ENCODE measurements at regions not wholly inside any gene's neighbourhood (a gene's known extent, or its start where the extent isn't known, plus 50 kb on each side); places are given as distances from the start of the nearest gene placed in this dataset.

- no peak for DNase-seq (ENCODE audit: low read depth in 2 of 2)
Measured at GRCh38 chr5:159751459-159751858, 164.8 kb upstream of the ADRA1B start.

GRCh38 chr5:159752622-159753275 lies 163.5 kb upstream of the ADRA1B start:
- DNase-seq (ENCODE audit: low read depth in 2 of 2), result no peak

DNA sequence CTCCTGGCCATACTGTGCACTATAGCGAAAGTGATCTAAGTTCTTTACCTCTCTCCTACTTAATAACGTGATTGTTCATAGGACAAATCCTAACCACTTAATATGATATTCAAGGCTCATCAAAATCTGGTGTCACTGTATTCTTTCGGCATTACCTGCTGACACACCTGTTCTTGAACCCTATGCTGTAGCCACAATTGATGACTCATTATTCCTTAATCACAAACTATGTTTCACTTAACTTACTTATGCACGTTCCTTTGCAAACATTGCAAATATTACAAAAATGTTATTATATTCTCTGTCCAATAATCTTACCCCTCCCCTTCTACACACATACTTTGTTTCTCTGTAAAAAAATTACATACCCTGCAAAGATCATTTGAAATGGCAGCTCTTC lies 158.1 kb upstream of the ADRA1B start:
- no peak for DNase-seq (ENCODE audit: low read depth in 2 of 2)

GRCh38 chr5:159759791-159760290 lies 156.4 kb upstream of the ADRA1B start:
- DNase-seq (ENCODE audit: low read depth in 2 of 2), result no peak

GRCh38 chr5:159762921-159763320 lies 153.4 kb upstream of the ADRA1B start:
- no peak for DNase-seq (ENCODE audit: low read depth in 2 of 2)

- DNase-seq (ENCODE audit: low read depth in 2 of 2), result no peak
Measured at GRCh38 chr5:159763562-159763961, 152.7 kb upstream of the ADRA1B start.

DNA sequence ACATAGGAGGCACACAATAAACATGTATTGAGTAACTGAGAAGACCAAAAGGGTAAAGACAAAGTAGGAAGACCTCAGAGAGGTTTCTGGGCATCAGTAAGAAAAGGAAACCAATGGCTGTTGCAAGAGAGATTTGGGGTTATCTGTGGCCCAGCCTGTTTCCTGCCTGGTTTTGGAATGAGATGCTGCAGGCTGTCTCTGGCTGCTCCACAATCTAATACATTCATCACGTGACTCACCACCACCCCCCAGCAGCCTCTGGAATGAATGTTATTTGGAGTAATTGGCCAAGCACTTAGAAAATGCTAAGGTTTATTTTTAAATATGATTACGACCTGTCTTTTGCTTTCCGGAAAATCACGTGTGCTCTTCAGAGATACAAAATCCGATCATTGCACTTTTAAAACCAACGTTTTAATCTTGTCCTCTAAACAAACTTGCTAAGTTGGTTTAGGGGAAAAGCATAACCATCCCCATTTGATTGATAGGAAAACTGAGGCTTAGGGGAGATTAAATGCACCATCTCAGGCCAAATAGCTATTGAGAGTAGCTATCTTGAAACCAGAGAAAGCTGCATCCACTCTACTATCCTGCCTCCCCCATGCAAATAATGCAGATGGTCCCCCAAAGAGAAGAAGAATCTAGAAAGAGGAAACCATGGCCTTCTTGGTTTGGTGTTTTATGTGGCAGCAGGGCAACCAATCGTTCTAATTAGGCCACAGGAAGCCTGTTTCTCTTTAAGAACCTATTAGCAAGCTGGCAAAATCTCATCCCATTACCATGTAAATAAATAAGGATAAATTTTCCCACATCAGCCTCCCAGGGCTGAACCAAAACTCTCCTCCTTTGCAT lies 151.8 kb upstream of the ADRA1B start:
- DNase-seq (ENCODE audit: low read depth in 2 of 2), result no peak

DNA sequence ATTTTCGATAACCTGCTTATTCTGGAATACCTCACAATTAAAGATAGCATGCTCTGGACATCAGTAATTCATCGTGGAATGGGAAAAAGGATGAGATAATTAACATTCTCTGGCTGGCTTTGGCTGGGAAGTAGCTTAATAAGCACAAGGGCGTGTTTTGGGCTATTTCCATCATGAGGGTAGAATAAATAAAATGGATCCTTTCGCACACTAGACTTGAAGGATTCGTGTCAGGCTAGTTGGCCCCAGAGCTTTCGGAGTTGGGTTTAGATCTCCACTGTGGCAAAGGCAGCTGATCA lies 151.2 kb upstream of the ADRA1B start:
- no peak for DNase-seq (ENCODE audit: low read depth in 2 of 2)

- no peak for DNase-seq (ENCODE audit: low read depth in 2 of 2)
Measured at GRCh38 chr5:159765760-159766517, 150.3 kb upstream of the ADRA1B start.

- DNase-seq (ENCODE audit: low read depth in 2 of 2), result no peak
Measured at GRCh38 chr5:159768243-159768642, 148.0 kb upstream of the ADRA1B start.

DNA sequence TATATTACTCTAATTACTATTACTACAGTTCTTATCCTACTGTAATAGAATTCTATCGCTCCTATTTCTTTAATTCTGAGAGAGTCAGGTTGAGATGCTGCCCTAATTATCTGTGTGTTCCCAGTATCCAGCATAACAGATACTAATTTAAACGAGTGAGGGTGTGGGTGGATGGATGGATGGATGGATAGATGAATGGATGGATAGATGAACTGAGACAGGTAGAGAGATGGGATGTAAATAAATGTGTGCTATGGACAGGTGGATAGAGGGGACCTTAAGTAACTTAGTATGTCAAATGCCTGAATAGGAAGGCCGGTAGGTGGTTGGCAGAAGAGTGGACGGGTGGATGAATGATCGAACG lies 143.6 kb upstream of the ADRA1B start:
- DNase-seq (ENCODE audit: low read depth in 2 of 2), result no peak

DNA sequence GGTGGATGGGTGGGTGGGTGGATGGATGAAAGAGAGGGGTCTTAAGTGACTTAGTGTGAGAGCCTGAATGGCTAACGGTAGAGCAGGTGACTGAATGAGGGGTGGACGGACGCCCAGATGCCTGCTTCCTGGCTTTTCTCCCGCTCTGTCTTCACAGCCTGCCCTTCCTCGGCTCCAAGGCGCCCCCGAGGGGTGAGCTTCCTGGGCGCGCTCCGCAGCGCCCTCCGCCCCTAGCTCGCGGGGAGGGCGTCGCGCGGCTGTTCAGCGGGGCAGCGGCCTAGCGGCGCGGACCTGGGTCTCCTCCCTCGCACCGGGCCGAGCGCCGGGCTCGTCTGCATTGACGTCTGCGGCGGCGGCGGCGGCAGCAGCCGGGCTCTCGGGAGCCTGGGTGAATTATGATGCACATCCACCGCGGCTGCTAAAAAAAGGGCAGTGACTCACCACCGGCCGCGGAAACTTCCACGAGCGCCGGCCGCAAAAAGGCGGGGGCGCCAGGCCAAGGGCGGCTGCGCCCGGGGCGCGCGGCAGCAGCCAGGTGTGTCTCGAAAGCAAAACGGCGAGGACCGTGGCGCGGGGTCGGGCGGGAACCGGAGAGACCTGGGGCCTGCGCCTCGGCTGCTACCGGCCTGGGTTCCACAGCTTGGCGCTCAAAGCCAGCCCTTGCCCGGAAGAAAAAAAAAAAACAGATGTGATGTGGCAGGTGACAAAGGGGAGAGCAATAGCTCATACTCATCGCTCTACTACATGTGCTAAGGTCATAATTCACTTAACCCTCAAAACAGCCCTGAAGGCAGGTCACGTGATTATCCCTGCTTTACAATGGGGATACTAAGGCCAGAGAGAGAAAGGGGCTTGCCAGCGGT lies 143.0 kb upstream of the ADRA1B start:
- peak; percentile 61 to 74 for DNase-seq (ENCODE audit: low read depth in 2 of 2)

DNA sequence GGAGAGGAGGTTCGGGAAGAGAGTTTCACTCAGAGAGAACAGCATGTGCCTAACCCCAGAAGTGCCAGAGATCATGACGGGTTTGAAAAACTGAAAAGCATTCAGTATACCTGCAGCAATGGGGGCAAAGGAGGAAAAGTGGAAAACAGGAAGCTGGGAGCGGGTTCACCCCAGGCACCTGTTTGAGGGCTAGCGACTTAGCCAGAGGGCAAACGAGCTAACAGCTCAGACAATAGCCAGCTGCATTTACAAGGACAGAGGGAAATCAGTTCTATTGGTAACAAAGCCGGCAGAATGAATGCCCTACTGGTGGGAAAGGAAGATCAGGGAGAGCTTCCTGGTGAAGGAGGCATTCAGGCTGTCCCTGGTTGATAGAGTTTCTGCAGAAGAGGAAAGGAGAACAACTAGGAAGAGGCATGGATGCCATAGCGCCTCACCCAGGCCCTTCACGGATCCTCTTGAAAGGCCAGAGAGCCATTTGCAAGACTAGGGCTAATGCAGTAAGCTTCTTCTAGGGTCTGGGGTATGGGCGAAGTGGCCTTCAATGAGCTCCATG lies 141.7 kb upstream of the ADRA1B start:
- no peak for DNase-seq (ENCODE audit: low read depth in 2 of 2)

GRCh38 chr5:159775890-159776289 lies 140.4 kb upstream of the ADRA1B start:
- no peak for DNase-seq (ENCODE audit: low read depth in 2 of 2)

DNA sequence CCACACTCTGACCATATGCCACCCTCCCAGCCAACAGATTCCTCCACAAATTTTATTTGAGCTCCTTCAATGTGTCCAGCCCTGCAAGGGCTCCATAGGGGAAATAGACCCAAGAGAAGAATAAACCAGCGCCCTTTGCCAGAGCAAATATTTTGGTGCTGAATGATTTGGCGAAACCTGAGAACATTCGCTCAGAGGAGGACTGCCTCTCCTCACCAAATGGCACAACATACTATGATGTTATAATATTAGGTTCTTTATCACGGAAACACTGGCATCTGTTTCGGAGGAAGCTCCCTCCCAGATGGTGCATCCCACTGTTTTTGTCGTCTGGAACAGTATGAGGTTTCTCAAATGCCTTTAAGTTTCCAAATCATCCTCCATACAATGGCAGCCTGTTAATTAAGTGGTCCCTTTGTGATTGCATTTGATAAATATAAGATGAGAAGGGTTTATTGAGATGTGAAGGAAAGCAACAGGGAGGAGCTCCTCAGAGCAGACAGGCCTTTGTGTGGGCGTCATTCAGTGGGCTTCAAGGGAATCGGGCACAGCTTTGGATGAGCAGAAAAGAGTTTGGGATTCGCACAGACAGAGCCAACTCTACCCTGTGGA lies 139.1 kb upstream of the ADRA1B start:
- no peak for DNase-seq (ENCODE audit: low read depth in 2 of 2)

- DNase-seq (ENCODE audit: low read depth in 2 of 2), result no peak
Measured at GRCh38 chr5:159779481-159779880, 136.8 kb upstream of the ADRA1B start.

GRCh38 chr5:159780246-159780645 lies 136.0 kb upstream of the ADRA1B start:
- no peak for DNase-seq (ENCODE audit: low read depth in 2 of 2)

GRCh38 chr5:159781626-159782157 lies 134.6 kb upstream of the ADRA1B start:
- no peak for DNase-seq (ENCODE audit: low read depth in 2 of 2)

DNA sequence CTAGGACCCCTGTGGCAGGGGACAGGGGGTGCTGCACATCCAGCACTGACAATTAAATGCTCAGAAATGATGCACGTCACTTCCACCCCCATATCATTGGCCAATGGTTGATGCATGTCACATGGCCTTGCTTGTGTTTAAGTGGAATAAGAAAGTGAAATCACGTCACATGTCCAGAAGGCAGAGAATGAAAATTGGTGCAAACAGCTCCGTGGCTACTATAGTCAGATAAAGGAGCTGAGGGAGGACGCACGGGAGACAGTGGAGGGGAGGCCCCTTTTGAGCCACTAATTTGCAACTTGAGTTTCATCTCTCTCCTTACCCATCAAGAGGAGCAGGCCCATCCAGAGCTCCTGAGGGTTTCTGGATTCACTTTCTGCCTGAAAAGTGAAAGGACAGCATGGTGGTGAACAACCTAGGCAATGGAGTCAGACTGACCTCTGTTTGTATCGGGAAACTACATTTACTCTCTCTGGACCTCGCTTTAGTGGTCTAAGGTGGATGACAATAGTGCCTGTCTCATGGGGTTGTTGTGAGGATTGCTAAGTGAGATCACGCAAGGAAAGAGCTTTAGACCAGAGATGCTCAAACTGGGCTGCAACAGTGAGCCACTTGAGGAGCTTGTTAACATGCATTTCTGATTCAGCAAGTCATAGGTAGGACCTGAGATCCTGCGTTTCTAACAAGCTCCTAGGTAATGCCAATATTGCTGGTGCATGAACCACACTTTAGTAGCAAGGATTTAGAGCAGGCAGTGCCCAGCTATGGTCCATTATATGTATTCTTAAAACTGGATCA lies 133.9 kb upstream of the ADRA1B start:
- DNase-seq (ENCODE audit: low read depth in 2 of 2), result no peak

DNA sequence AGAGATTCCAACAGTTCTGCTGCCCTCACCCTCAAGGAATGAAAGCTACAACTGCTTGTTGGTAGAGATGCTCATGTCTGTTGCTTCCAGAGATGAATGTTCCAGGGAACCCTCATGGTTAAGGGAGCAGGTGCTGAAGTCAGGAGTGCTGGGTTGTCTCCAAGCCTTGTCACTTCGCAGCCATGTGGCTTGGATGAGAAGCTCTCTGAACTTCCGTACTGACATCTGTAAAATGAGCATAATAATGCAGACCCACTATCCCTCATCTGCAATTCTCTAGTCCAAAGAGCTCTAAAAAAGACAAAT lies 133.3 kb upstream of the ADRA1B start:
- no peak for DNase-seq (ENCODE audit: low read depth in 2 of 2)

All from stimulated activated CD4-positive, alpha-beta T cell treated with anti-CD3 and anti-CD28 coated beads, Interleukin-1b, Interleukin-23, amount 100 ng/mL, for 4 hours (primary cell).